ENCODE measurements at regions not wholly inside any gene's neighbourhood (a gene's known extent, or its start where the extent isn't known, plus 50 kb on each side); places are given as distances from the start of the nearest gene placed in this dataset.

GRCh38 chr5:17090839-17091238 is 126.6 kb upstream of the BASP1 start:
- no peaks in the 10 kb centered on the region for H3K79me2 ChIP-seq (ENCODE audit: control insufficient read depth, insufficient read depth, low read length)
- TF ChIP-seq, protein P1, sequence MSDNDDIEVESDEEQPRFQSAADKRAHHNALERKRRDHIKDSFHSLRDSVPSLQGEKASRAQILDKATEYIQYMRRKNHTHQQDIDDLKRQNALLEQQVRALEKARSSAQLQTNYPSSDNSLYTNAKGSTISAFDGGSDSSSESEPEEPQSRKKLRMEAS (IDR thresholded peaks at IDR 0.05; ENCODE audit: insufficient read depth, insufficient read length) = no peak
- H3K27me3 ChIP-seq (ENCODE audit: control insufficient read depth in 2 of 2, insufficient read depth in 2 of 2, low read length in 2 of 2) = no peaks in the 10 kb centered on the region
- H2AFZ ChIP-seq (ENCODE audit: low read depth, low read length) = no peak overlapping the region
- H3K4me1 ChIP-seq (ENCODE audit: control insufficient read depth, extremely low read depth, insufficient read depth, low read length) = no peaks in the 10 kb centered on the region
- no peaks in the 10 kb centered on the region for H3K9me1 ChIP-seq (replicated peaks; ENCODE audit: control insufficient read depth, extremely low read depth, insufficient read depth, low read length)
- intact Hi-C loops (cut with micrococcal nuclease) (no loop called here), dilution Hi-C loops (cut with MboI; ENCODE audit: extremely low pct_ligation_motif_present, low sequenced_read_pairs) (no loop called here)
- H3K36me3 ChIP-seq (ENCODE audit: control insufficient read depth in 2 of 2, extremely low read depth in 1 of 2, insufficient read depth in 2 of 2, low read length in 2 of 2) = no peaks in the 10 kb centered on the region
- FAIRE-seq (no peak), DNase-seq (ENCODE audit: low read depth, low spot score) (no peak)
- H3K9ac ChIP-seq (replicated peaks; ENCODE audit: extremely low read depth, insufficient read depth, low read length) = no peak overlapping the region
- H3K4me3 ChIP-seq (replicated peaks in 1 of 3; ENCODE audit: insufficient read depth in 1 of 3, low read depth in 1 of 3, low read length in 3 of 3) = no peak overlapping the region
- H3K27ac ChIP-seq (ENCODE audit: insufficient read depth, low read depth, low read length) = no peak overlapping the region
- H3K4me2 ChIP-seq (ENCODE audit: insufficient read depth, low read length) = no peak overlapping the region
- ChIA-PET POLR2A (interaction anchor here (0.6 kb wide), 1 partner anchor 12 kb away, joined by 3 read pairs; no protein-coding TSS in a partner anchor), CTCF (interaction anchor here (0.6 to 3.6 kb wide), 4 partner anchors 8 to 99 kb away, joined by 3 to 15 read pairs (median 5); no protein-coding TSS in a partner anchor)
- H4K20me1 ChIP-seq (replicated peaks; ENCODE audit: control insufficient read depth, extremely low read depth, insufficient read depth, low read length) = no peaks in the 10 kb centered on the region
- no peaks in the 10 kb centered on the region for H3K9me3 ChIP-seq (replicated peaks; ENCODE audit: control insufficient read depth, insufficient read depth, low read length)
- no TSS peak for BruUV-seq (replicated peaks)

GRCh38 chr5:17094830-17095229 is 122.6 kb upstream of the BASP1 start:
- FAIRE-seq = no peak
- H4K20me1 ChIP-seq (replicated peaks; ENCODE audit: control insufficient read depth, extremely low read depth, insufficient read depth, low read length) = no peaks in the 10 kb centered on the region
- H3K36me3 ChIP-seq (ENCODE audit: control insufficient read depth in 2 of 2, extremely low read depth in 1 of 2, insufficient read depth in 2 of 2, low read length in 2 of 2) = no peaks in the 10 kb centered on the region
- H3K4me1 ChIP-seq (ENCODE audit: control insufficient read depth, extremely low read depth, insufficient read depth, low read length) = no peaks in the 10 kb centered on the region
- peak overlapping the region; percentile 39 for H2AFZ ChIP-seq (ENCODE audit: low read depth, low read length)
- H3K79me2 ChIP-seq (ENCODE audit: control insufficient read depth, insufficient read depth, low read length) = no peaks in the 10 kb centered on the region
- intact Hi-C loops (cut with micrococcal nuclease) = no loop called here
- H3K27ac ChIP-seq (ENCODE audit: insufficient read depth, low read depth, low read length) = no peak overlapping the region
- no peaks in the 10 kb centered on the region for H3K9me3 ChIP-seq (replicated peaks; ENCODE audit: control insufficient read depth, insufficient read depth, low read length)
- H3K9me1 ChIP-seq (replicated peaks; ENCODE audit: control insufficient read depth, extremely low read depth, insufficient read depth, low read length) = no peaks in the 10 kb centered on the region
- ChIA-PET CTCF (interaction anchor here (1.1 to 1.4 kb wide), 2 partner anchors 38 to 95 kb away, joined by 3 to 4 read pairs; no protein-coding TSS in a partner anchor), POLR2A (no interaction called here)
- DNase-seq (ENCODE audit: low read depth, low spot score) = no peak
- no peak overlapping the region for H3K4me3 ChIP-seq (replicated peaks in 1 of 3; ENCODE audit: insufficient read depth in 1 of 3, low read depth in 1 of 3, low read length in 3 of 3)
- dilution Hi-C loops (cut with MboI; ENCODE audit: extremely low pct_ligation_motif_present, low sequenced_read_pairs) = no loop called here
- H3K4me2 ChIP-seq (ENCODE audit: insufficient read depth, low read length) = no peak overlapping the region
- BruUV-seq (replicated peaks) = no TSS peak
- no peaks in the 10 kb centered on the region for H3K27me3 ChIP-seq (ENCODE audit: control insufficient read depth in 2 of 2, insufficient read depth in 2 of 2, low read length in 2 of 2)
- H3K9ac ChIP-seq (replicated peaks; ENCODE audit: extremely low read depth, insufficient read depth, low read length) = no peak overlapping the region
- TF ChIP-seq, protein P2, sequence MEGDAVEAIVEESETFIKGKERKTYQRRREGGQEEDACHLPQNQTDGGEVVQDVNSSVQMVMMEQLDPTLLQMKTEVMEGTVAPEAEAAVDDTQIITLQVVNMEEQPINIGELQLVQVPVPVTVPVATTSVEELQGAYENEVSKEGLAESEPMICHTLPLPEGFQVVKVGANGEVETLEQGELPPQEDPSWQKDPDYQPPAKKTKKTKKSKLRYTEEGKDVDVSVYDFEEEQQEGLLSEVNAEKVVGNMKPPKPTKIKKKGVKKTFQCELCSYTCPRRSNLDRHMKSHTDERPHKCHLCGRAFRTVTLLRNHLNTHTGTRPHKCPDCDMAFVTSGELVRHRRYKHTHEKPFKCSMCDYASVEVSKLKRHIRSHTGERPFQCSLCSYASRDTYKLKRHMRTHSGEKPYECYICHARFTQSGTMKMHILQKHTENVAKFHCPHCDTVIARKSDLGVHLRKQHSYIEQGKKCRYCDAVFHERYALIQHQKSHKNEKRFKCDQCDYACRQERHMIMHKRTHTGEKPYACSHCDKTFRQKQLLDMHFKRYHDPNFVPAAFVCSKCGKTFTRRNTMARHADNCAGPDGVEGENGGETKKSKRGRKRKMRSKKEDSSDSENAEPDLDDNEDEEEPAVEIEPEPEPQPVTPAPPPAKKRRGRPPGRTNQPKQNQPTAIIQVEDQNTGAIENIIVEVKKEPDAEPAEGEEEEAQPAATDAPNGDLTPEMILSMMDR (IDR thresholded peaks at IDR 0.05; ENCODE audit: extremely low read depth in 1 of 2, insufficient read depth in 1 of 2, low read depth in 1 of 2, low read length in 2 of 2) = no peak
- TF ChIP-seq MYC (IDR thresholded peaks at IDR 0.05; ENCODE audit: low read depth, low read length) = no peak
- TF ChIP-seq EZH2 (IDR thresholded peaks at IDR 0.05; ENCODE audit: borderline replicate concordance, low read depth, low read length, severe bottlenecking) = no peak
- no peak for TF ChIP-seq POLR2A (IDR thresholded peaks at IDR 0.05; ENCODE audit: low read depth, low read length)
- TF ChIP-seq POLR2AphosphoS5 (IDR thresholded peaks at IDR 0.05; ENCODE audit: insufficient read depth, low read depth, low read length) = no peak

All from endothelial cell of umbilical vein (primary cell).